Body of pancreas (tissue), 4 donors: ENCODE measurements at regions not wholly inside any gene's neighbourhood (a gene's known extent, or its start where the extent isn't known, plus 50 kb on each side); places are given as distances from the start of the nearest gene placed in this dataset.

Source experiments
- ATAC-seq: fragments of 150-250 bp; one replicate; pipeline ENCODE4 v1.9.1; 2016
- DNase-seq, 4 donors: peaks; one replicate each; pipeline ENCODE4 v3.0.0-alpha.2; 2019
- H3K27ac ChIP-seq, 4 donors: fragments of 200-600 bp; sonication (generic); 1 replicate in 3 of 4; 2 replicates in 1 of 4; pipeline versions ENCODE4 v1.5.1 to v1.6.1; 2016 to 2019; ENCODE audit warnings: mild to moderate bottlenecking in 1 of 4, mixed read lengths in 1 of 4, moderate library complexity in 1 of 4
- H3K27me3 ChIP-seq, 2 donors: fragments of 200-600 bp; sonication (generic); one replicate each; pipeline ENCODE4 v1.6.0; 2016; ENCODE audit warnings: mild to moderate bottlenecking in 1 of 2
- H3K36me3 ChIP-seq, 2 donors: fragments of 200-600 bp; sonication (generic); replicated peaks in 1 of 2; 2 replicates each; pipeline ENCODE4 v1.5.1; 2016; ENCODE audit warnings: low read depth in 2 of 2; ENCODE audit not compliant: insufficient read depth in 1 of 2
- H3K4me1 ChIP-seq: fragments of 200-600 bp; sonication (generic); one replicate; pipeline ENCODE4 v1.6.0; 2016
- H3K4me3 ChIP-seq, 2 donors: fragments of 200-600 bp; sonication (generic); 1 replicate in 1 of 2; 2 replicates in 1 of 2; pipeline ENCODE4 v1.5.1; 2016 to 2019
- H3K9me3 ChIP-seq, 3 donors: fragments of 200-600 bp; sonication (generic); 1 replicate in 2 of 3; 2 replicates in 1 of 3; pipeline ENCODE4 v1.5.1; 2016
- CTCF ChIP-seq, 7 experiments: fragments of 450-650 bp in 4 of 7; fragments of 200-600 bp in 3 of 7; sonication (generic) in 3 of 7; IDR thresholded peaks; one replicate each; pipeline ENCODE4 v1.5.1; 2016 to 2019; ENCODE audit warnings: antibody characterized with exemption in 7 of 7
- POLR2A ChIP-seq, 3 donors: fragments of 450-650 bp; IDR thresholded peaks; one replicate each; pipeline ENCODE4 v1.6.1; 2016; ENCODE audit warnings: antibody characterized with exemption in 3 of 3, mild to moderate bottlenecking in 2 of 3
- WGBS, 2 donors: methylation state at CpG; one replicate each; pipeline ENCODE4 v1.1.5; 2017; 5-methylcytosine and 5-hydroxymethylcytosine counted together
- intact Hi-C: fragments of 100-400 bp; cut with DNase I; formaldehyde crosslinking; loops from one replicate; pipeline ENCODE4 v1.15.1; 2023

DNA sequence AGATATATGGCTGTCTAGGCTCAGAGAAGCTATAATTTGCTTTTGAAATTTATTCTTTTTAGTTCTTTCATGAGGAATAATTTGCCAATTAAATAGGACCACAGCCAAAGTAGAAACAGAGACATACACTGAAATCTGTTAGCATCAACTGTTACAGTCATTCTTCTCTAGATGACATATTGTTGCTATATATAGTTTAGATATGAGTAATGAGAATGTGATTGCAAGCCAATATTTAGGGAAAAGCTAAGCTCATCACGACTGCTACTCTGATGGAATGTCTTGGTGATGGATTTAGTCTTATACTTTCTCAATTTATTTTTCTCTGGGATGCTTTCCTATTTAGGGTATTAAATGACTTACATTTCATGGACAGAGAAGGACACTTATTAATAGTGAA lies 259.1 kb downstream of the LNPK start:
- H3K27me3 ChIP-seq: no peaks in the 10 kb centered on the region
- TF ChIP-seq CTCF (IDR thresholded peaks at IDR 0.05): no peak
- TF ChIP-seq POLR2A (IDR thresholded peaks at IDR 0.05): no peak
- DNase-seq (no peak), ATAC-seq (no peak)
- H3K4me3 ChIP-seq: no peak overlapping the region
- intact Hi-C loops: no loop called here
- 45 to 53% methylated on average over 1 of the region's 1 CpG for WGBS, 2 donors
- no peaks in the 10 kb centered on the region for H3K4me1 ChIP-seq
- H3K9me3 ChIP-seq: no peaks in the 10 kb centered on the region
- no peaks in the 10 kb centered on the region for H3K36me3 ChIP-seq
- H3K27ac ChIP-seq: no peak overlapping the region

- no peaks in the 10 kb centered on the region for H3K9me3 ChIP-seq
- no peak for DNase-seq
- H3K4me1 ChIP-seq: no peaks in the 10 kb centered on the region
- ATAC-seq: no peak
- intact Hi-C loops: no loop called here
- H3K27me3 ChIP-seq: no peaks in the 10 kb centered on the region
- 54 to 70% methylated on average over 3 of the region's 3 CpGs for WGBS, 2 donors
- no peak overlapping the region for H3K27ac ChIP-seq
- no peak for TF ChIP-seq POLR2A (IDR thresholded peaks at IDR 0.05)
- no peak for TF ChIP-seq CTCF (IDR thresholded peaks at IDR 0.05)
- H3K36me3 ChIP-seq: no peaks in the 10 kb centered on the region
- H3K4me3 ChIP-seq: no peak overlapping the region
Observed at GRCh38 chr2:175742367-175742766, 259.7 kb downstream of the LNPK start.

DNA sequence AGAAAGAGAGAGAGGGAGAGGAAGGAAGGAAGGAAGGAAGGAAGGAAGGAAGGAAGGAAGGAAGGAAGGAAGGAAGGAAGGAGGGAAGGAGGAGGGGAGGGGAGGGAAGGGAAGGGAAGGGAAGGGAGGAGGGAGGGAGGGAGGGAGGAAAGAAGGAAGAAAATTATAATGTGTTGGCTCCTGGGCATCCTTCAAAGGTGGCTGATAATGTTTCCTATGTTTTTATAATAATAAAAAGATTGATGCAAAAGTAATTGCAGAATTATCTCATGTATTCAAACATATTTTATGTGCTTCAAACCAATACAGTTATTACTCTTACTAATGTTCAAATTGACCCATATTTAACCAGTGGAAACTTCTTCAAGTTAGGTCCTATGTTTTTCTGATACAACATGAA lies 260.9 kb downstream of the LNPK start:
- ATAC-seq (no peak), DNase-seq (no peak)
- Histone ChIP-seq H3K36me3 (no peaks in the 10 kb centered on the region), H3K9me3 (no peaks in the 10 kb centered on the region), H3K27me3 (no peaks in the 10 kb centered on the region), H3K27ac (no peak overlapping the region), H3K4me3 (no peak overlapping the region), H3K4me1 (no peaks in the 10 kb centered on the region)
- TF ChIP-seq POLR2A (IDR thresholded peaks at IDR 0.05) (no peak), CTCF (IDR thresholded peaks at IDR 0.05) (no peak)
- intact Hi-C loops: no loop called here

DNA sequence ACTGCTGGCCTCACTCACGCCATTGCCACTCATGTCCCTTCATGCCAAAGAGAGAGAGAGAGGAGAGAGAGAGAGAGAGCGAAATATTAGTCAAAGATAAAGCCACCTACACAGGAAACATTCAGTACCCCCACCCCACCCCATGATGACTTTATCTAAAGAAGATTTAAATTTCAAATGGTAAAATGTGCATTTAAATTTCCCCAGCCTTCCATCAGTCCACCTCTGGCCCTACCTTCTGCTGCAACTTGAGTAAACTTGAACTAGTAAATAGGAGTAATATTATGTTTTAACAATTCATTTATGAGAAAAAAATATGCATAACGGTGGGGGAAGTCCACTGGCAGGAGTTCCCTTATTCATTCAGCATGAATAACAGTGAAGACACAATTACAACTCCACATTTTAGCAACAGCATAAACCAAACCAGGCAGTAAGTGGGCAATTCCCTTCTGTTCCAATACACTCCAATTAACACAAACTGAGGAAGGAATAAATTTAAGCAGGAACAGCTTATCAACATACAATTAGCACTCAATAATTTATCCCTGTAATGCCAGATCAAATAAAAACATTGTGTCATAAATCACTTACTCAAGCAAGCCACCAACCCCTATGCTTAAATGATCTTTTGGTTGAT lies 264.2 kb downstream of the LNPK start:
- intact Hi-C loops: no loop called here
- Histone ChIP-seq H3K36me3 (no peaks in the 10 kb centered on the region), H3K4me1 (no peaks in the 10 kb centered on the region), H3K27ac (no peak overlapping the region), H3K9me3 (no peaks in the 10 kb centered on the region), H3K27me3 (no peaks in the 10 kb centered on the region), H3K4me3 (no peak overlapping the region)
- no peak for DNase-seq
- ATAC-seq: no peak
- TF ChIP-seq POLR2A (IDR thresholded peaks at IDR 0.05): no peak
- TF ChIP-seq CTCF (IDR thresholded peaks at IDR 0.05): no peak
- 66 to 67% methylated on average over 3 of the region's 3 CpGs for WGBS, 2 donors

DNA sequence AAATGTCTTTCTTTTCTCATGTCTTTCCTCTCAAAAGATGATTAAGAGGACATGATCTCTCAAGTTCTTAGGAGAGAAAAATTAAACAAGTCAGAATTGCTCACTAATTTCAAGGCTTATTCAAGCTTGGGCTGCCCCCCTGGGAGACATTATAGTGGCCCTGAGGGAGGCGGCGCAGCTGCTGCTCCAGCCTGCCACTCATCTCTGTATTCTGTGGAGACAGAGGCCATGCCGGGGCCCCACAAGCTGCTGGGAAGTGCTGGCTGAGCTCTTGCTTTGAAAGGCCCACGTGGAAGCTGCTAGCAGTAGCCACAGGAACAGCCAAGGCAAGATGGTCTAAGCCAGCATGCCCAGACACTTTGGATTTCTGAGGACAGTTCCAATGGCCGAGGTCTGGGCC lies 267.4 kb downstream of the LNPK start:
- 52 to 68% methylated on average over 5 of the region's 5 CpGs for WGBS, 2 donors
- H3K4me3 ChIP-seq: no peak overlapping the region
- no peaks in the 10 kb centered on the region for H3K36me3 ChIP-seq
- no peaks in the 10 kb centered on the region for H3K4me1 ChIP-seq
- intact Hi-C loops: no loop called here
- no peaks in the 10 kb centered on the region for H3K27me3 ChIP-seq
- ATAC-seq: no peak
- H3K27ac ChIP-seq: no peak overlapping the region
- H3K9me3 ChIP-seq: no peaks in the 10 kb centered on the region
- no peak for DNase-seq
- TF ChIP-seq POLR2A (IDR thresholded peaks at IDR 0.05) (no peak), CTCF (IDR thresholded peaks at IDR 0.05) (no peak)
